ENCODE measurements at regions not wholly inside any gene's neighbourhood (a gene's known extent, or its start where the extent isn't known, plus 50 kb on each side); places are given as distances from the start of the nearest gene placed in this dataset.

DNA sequence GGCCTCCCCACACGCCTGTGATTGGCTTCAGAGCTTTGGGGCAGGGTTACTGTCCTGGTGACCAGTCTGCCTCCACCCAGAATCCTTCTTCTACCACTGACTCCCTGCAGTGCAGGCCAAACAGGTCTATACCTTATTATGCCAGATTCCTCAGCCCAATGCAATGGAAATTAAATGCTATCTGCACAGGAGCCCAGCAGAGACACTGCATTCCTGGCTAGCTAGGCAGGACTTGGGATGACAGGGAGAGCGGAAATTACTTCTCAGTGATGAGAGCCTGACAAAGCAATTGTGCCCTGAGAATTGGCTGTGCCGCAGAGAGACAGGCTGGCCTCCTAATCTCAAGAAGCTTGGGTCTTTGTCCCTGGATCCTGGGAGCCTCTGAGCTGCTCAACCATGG lies 143.8 kb upstream of the NCAM1 start:
- no peak overlapping the region for H2BK120ac ChIP-seq (replicated peaks; ENCODE audit: low read depth, low read length)
- H3K4ac ChIP-seq (replicated peaks; ENCODE audit: insufficient read length, low read depth, low read length): no peak overlapping the region
- peaks cover 9 to 22% (median 13%) of the 10 kb centered on the region in 4 experiments; a peak in 6 of 7 replicates for H3K4me1 ChIP-seq (replicated peaks in 1 of 4; ENCODE audit: control insufficient read depth in 3 of 4, insufficient read depth in 4 of 4, low read length in 3 of 4)
- H2BK15ac ChIP-seq (ENCODE audit: low read length): no peak overlapping the region
- no peak overlapping the region for H3K27ac ChIP-seq (ENCODE audit: low read depth, low read length)
- H3K9ac ChIP-seq (replicated peaks in 1 of 4; ENCODE audit: extremely low read depth in 1 of 4, low read depth in 3 of 4, low read length in 3 of 4): no peak overlapping the region
- H2AK5ac ChIP-seq (ENCODE audit: low read depth, low read length): 0 out of 2 replicates have a peak overlapping the region, but pooled peaks have one; percentile 46
- no peak overlapping the region for H2BK5ac ChIP-seq (ENCODE audit: low read depth, low read length)
- WGBS, 2 experiments (ENCODE audit: extremely low coverage in 1 of 2, insufficient coverage in 1 of 2, insufficient read length in 1 of 2, insufficient replicate concordance in 2 of 2, low coverage in 1 of 2, low lambda C conversion rate in 2 of 2, missing lambda C conversion rate in 1 of 2): 78% methylated on average over 3 of the region's 3 CpGs; no CpG with 5 or more reads in 1 of the 2 experiments
- H3K4me2 ChIP-seq (ENCODE audit: insufficient read depth in 1 of 2, low read depth in 2 of 2, low read length in 2 of 2): no peak overlapping the region
- H4K5ac ChIP-seq (ENCODE audit: insufficient read length, low read depth, low read length): no peak overlapping the region
- H2BK12ac ChIP-seq (ENCODE audit: low read depth, low read length): no peak overlapping the region
- H3K36me3 ChIP-seq (ENCODE audit: control insufficient read depth in 2 of 4, insufficient read depth in 4 of 4, low read length in 3 of 4): peaks cover 0 to 5% (median 0%) of the 10 kb centered on the region in 4 experiments; a peak in 1 of 8 replicates
- H2BK20ac ChIP-seq (ENCODE audit: low read length): 0 out of 2 replicates have a peak overlapping the region, but pooled peaks have one; percentile 44
- H3K14ac ChIP-seq (ENCODE audit: insufficient read length): no peak overlapping the region
- no peaks in the 10 kb centered on the region for H3K79me2 ChIP-seq (ENCODE audit: control insufficient read depth in 1 of 2, insufficient read depth in 2 of 2, low read length in 2 of 2)
- H3K23me2 ChIP-seq (ENCODE audit: low read depth, low read length): no peaks in the 10 kb centered on the region
- no peak overlapping the region for H4K8ac ChIP-seq (ENCODE audit: extremely low read depth, insufficient read depth, low read length)
- H3K23ac ChIP-seq (ENCODE audit: insufficient read length): no peak overlapping the region
- H3K79me1 ChIP-seq (ENCODE audit: low read depth, low read length): no peaks in the 10 kb centered on the region
- FAIRE-seq: no peak
- peaks cover 7 to 8% of the 10 kb centered on the region in 2 experiments; a peak in 1 of 4 replicates for H3K9me3 ChIP-seq (ENCODE audit: insufficient read depth in 2 of 2, low read depth in 1 of 2, low read length in 1 of 2)
- no peak overlapping the region for H3K18ac ChIP-seq (ENCODE audit: extremely low read depth, low read length)
- no peaks in the 10 kb centered on the region for H4K20me1 ChIP-seq (replicated peaks in 1 of 2; ENCODE audit: control insufficient read depth in 1 of 2, insufficient read depth in 2 of 2, low read length in 2 of 2)
- no peak overlapping the region for H4K91ac ChIP-seq (replicated peaks; ENCODE audit: insufficient read length, low read length)
- H3K4me3 ChIP-seq (ENCODE audit: extremely low read depth in 1 of 4, insufficient read depth in 2 of 4, low read depth in 3 of 4, low read length in 4 of 4): no peak overlapping the region
- no peak overlapping the region for H3K56ac ChIP-seq (replicated peaks; ENCODE audit: insufficient read length, low read depth, low read length)
- DNase-seq (ENCODE audit: low read depth in 1 of 2, low spot score in 2 of 2): no peak
- ChIA-PET CTCF (ENCODE audit: partially characterized antibody) (interaction anchor here (0.9 to 1.0 kb wide), 2 partner anchors 472 to 537 kb away, joined by 3 to 4 read pairs; no protein-coding TSS in a partner anchor), POLR2A (ENCODE audit: partially characterized antibody) (no interaction called here)
- peak overlapping the region; percentile 47 for H2AFZ ChIP-seq (ENCODE audit: low read length)
- no peaks in the 10 kb centered on the region; a peak in 1 of 7 replicates for H3K27me3 ChIP-seq (replicated peaks in 1 of 4; ENCODE audit: control insufficient read depth in 3 of 4, extremely low read depth in 1 of 4, insufficient read depth in 3 of 4, low read length in 3 of 4)
- TF ChIP-seq TEAD4 (IDR thresholded peaks at IDR 0.05; ENCODE audit: low read depth, low read length) (0 out of 2 replicates have a peak, but pooled peaks have one; percentile 30), GTF2F1 (IDR thresholded peaks at IDR 0.05; ENCODE audit: borderline replicate concordance, low read depth, low read length) (no peak)

Measured in H1 (cell line).